Fibroblast of gingiva (primary cell): ENCODE measurements at regions not wholly inside any gene's neighbourhood (a gene's known extent, or its start where the extent isn't known, plus 50 kb on each side); places are given as distances from the start of the nearest gene placed in this dataset.
"Not testable (repeated sequence)": the region's sequence is repeated elsewhere in the genome, so short reads cannot be mapped to it uniquely, and the experiment has no call there.

ENCODE experiments used
- DNase-seq: peaks from one replicate; pipeline ENCODE4 v3.0.0-alpha.2; 2011; ENCODE audit warnings: low read depth

DNA sequence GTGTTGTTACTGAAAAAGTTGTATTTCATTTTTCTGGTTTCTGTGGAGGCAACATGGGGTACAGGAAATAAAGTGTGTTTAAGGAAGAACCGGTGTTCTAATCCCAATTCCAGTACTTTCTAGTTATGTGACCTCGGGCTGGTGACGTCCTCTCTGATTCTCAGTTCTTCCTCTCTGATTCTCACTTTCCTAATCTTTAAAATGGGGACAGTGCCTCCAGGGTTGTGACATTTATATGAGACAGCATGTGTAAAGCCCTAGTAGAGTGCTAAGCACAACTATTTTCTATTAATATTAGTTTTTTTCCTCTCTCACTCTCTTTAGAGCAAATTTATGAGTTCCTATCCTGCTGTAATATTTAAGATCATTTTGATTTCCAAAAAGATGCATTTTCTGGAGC is 50.9 kb upstream of the PTPDC1 start:
- no peak for DNase-seq

DNA sequence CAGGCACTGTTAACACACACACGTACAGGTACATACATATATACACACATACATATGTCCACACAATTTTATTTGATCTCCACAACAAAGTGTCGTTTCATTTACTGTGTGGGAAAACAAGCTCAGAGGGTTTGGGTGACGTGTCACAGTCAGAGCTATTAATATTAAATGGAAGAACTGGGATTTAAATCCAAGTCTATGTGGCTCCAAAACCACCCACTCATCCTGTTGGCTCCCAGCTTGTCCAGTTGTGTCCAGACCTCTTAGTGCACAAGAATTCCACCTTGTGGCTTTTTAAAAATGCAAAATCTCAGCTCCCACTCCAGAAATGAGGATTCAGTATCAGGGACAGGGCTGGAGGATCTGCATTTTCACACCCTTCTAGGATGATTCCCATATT is 52.3 kb upstream of the PTPDC1 start:
- no peak for DNase-seq

DNA sequence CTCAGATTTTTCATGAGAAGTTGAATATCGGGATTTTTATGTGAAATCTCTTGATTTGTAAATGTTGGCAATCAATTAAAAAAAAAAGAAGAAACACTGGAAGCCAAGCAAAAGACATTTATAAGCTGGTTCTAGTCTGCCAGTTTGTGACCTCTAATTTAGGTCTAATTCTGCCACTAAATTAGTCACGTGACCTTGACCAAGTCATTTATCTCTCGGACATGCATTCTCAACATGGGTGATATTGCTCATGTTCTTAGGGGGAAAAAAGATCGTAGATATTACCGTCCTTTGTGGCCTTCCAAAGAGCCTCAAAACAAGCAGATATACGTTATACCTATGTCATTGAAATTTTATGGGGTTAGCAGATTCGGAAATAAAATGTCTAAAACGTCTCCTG is 52.9 kb upstream of the PTPDC1 start:
- DNase-seq: no peak

DNA sequence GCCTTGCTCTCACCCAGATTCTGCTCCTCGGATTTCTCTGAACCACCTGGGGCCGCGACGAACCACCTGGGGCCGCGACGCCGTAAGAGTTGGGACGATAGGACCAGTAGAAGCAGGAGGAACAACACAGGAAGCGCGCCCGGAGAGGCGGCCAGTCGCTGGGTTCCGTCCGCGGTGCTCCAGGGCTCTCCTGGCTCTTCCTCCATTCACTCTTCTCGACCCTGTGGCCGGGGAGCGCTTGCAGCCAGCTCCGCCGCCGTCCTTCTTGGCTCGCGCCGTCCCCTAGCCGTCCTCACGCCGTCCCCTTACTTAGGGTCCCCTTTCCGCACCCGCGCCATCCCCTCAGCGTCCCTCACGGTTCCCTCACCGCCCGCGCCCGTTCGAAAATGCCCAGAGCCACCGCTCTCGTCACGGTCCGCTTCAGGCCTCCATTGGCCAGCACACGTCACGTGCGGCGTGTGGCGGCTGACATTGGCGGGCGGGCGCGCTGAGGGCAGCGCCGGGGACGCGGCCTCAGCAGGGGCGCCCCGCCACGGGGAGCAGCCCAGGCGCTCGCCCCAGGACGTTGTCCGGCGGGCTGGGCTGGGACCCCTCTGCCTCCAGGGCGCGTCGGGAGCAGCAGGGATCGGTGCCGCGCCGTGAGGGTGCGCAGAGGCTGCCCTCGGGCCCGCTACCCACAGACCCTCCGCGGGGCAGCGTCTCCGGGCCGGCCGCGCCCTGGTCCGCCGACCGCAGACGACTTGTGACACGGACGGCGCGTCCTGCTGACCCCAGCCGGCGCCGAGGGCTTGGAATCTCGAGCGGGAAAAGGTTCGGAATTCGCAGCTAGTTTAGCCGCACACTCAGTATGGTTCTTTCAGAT is 53.7 kb upstream of the PTPDC1 start:
- peak; percentile 83 for DNase-seq

DNA sequence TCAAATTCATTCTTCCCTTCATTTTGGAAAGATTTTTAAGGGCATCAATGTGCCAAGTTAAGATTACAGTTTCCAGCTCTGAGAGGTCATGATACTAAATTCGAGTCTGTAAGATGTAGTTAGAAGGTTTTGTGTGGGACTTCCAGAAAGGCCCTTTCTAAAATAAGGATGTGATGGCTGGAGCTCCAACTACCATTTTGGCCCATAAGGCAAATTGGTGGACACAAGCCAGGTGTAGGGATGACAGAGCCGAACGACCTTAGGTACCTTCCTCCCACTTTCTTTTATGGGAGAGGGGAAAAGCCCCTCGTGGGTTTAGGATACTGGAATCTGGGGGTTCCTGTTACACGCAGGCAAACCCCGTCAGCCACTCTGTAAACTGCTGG is 54.3 kb upstream of the PTPDC1 start:
- DNase-seq: no peak

DNA sequence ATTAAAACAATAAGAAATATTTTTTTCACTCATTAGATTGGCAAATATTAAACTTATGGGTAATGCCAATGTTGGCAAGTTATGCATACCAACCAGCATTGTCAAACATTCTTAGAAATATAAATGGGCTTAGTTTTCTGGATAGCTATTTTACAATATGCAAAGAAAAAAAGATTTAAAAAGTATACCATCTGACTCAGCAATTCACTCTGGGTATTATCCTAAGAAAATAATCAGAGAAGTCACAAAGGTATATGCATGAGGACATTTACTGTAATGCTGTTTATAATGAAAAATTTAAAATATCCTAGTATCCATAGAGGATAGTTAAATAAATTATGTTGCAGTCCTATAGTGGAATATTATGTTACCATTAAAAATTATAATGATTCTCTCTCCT is 57.4 kb upstream of the PTPDC1 start:
- DNase-seq: no peak

DNA sequence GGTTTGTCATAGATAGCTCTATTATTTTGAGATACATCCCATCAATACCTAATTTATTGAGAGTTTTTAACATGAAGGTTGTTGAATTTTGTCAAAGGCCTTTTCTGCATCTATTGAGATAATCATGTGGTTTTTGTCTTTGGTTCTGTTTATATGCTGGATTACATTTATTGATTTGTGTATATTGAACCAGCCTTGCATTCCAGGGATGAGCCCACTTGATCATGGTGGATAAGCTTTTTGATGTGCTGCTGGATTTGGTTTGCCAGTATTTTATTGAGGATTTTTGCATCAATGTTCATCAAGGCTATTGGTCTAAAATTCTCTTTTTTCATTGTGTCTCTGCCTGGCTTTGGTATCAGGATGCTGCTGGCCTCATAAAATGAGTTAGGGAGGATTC is 61.8 kb upstream of the PTPDC1 start:
- DNase-seq: not testable (repeated sequence)

DNA sequence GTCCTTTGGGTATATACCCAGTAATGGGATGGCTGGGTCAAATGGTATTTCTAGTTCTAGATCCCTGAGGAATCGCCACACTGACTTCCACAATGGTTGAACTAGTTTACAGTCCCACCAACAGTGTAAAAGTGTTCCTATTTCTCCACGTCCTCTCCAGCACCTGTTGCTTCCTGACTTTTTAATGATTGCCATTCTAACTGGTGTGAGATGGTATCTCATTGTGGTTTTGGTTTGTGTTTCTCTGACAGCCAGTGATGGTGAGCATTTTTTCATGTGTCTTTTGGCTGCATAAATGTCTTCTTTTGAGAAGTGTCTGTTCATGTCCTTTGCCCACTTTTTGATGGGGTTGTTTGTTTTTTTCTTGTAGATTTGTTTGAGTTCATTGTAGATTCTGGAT is 63.4 kb upstream of the PTPDC1 start:
- not testable (repeated sequence) for DNase-seq

DNA sequence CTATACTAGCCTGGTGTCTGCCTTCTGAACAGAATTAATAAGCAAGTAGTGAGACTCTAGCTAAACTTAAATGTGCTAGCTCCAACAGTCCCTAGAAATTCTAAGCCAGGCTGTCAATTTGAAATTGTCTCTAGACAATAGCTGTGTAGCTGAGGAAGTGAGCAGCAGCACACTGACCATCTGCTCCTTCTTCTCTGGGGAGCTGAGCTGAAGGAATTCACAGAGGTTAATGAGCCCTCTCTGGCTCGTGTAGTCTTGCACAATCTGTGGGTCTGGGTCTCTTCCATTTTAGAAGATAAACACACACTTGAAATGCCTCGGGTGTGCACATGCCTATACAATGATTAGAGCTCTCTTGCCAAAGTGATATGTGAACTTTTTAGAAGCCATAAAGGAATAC is 63.5 kb upstream of the BARX1 start:
- DNase-seq: peak; percentile 80

DNA sequence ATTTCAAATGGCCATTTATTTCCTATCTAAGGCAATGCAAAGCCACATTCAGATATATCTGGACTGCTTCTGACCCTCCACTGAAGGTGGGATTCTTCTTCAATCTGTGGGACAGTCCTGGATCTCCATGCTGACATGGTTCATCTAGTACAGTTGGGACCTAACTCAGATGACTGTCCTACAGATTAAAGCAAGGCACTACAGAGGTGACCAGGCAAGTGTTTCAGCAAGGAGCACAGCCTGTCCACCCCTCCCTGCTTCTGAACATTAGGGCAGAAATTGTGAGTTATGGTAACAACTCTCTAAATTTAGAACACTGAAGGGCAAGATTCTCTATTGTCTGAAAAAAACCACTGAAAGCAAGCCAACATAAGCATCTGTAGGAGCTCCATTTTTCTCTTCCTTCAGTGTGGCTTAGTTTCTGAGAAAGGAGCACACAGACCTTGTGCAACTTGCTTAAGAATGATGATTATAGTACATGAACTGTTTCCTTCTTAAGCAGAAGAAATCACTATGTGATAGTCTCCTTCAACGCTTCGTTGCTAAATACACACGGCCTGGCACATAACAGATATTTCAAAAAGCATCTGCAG is 62.9 kb upstream of the BARX1 start:
- DNase-seq: peak; percentile 86

DNA sequence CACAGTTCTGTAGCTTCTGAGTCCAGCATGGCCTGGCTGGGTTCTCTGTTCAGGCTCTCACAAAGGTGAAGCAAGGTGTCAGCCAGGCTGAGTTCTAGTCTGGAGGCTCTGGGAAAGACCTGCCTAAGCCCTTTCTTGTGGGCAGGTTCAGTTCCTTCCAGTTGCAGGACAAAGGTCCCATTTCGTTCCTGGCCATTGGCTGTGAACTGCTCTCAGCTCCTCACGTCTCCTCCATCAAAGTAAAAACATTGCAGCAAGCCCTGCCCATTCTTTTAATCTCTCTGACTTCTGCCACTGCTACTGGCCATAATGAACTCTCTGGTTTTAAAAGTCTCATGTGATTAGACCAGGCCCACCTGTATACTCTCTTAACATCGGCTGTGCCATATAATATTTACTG is 61.6 kb upstream of the BARX1 start:
- DNase-seq: no peak

DNA sequence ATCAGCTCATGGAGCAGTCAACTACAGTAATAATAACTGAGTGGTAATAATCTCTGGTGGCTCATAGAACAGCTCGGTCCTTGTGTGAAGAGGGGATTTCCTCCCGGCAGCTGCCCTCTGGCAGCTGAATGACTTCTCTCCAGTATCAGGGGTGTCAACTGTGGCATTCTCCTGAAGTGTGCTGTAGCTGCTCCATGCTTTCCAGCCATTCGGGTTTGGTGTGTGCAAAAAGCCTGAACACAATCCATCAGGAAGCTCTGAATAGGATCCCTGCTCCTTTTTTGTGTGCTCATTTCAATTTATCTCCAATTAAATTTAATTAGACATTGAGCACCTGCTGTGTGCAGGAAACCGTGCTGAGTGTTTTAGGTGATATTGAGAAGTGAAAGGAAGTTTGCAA is 59.8 kb upstream of the BARX1 start:
- no peak for DNase-seq

DNA sequence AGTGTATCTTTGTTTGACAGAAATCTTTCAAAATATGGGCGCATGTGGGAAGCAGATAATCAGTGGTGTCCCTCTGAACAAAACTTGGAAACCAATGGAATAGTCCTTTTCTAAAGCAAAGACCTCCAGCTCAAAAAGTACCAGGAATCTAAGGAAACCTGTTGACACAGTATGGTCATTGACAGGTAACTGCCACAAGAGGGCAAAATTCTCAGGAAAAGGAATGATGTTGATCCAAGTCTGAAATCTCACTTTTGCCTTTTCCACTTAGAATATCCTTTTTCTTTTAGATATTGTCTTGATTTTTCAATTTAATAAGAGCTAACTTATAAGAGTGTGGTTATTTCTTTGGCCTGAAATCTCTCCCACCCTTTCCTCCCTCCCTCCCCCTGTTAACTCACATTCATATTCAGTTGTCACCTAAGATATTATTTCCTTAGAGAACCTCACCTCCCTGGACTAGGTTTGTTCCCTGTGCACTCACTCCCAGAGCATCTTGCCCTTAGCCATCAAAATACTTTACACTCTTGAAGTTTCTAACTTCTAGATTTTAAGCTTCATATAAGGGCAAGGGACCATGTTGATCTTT is 59.0 kb upstream of the BARX1 start:
- DNase-seq: peak; percentile 22

DNA sequence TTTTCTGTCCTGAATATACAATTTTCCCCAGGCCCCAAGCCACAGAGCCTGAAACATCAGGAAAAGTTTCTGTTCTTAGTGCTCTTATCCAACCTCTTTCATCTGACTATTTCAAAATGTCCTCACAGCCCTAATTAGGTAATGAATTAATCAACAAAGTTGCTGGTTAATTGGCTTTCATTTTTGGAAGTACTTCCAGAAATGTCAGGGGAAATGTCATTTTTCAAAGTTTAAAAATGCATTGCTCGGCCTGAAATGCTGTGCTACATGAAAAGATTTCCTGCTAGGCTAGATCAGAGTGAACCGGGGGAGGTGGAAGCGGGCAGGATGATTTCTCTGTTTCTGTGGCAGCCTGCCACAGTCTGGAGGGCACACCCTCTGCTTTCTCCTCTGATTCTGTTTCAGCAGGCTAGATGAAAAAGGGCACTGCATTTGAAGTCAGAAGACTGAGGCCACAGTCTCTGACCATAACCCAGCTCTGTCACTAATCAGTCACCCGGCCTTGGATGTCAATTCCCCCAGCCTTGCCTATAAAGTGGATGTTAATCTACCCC is 55.9 kb upstream of the BARX1 start:
- peak; percentile 42 for DNase-seq

DNA sequence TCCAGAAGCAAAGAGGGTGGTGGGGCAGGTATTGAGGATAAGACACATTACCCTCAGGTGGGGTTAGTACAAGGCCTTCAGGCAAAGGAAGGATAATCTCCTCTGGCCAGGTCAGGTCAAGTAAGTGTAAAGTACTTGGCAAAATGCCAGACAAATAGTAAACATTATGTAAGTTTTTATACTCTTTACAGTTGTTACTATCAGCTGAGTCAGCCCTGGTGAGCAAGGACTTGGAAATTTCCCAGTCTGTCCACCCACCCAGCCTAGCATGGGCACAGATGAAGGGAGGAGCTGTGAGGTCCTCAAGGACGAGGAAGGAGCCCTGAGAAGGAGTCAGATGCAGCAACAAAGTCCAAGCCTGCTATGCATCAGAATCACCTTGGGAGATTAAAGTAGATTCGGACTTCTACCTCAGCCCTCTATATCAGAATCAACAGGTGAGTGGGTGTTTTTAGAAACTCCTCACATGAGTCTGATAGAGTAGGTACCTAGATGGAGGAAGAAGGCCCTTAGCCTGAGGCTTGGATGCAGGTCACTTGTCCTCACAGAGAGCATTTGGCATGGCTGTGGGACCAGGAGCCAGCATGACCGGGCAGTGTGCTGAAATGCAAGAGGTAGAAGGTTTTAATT is 50.2 kb upstream of the BARX1 start:
- DNase-seq: no peak
